ENCODE measurements at regions not wholly inside any gene's neighbourhood (a gene's known extent, or its start where the extent isn't known, plus 50 kb on each side); places are given as distances from the start of the nearest gene placed in this dataset.
"Not testable (repeated sequence)": the region's sequence is repeated elsewhere in the genome, so short reads cannot be mapped to it uniquely, and the experiment has no call there.

DNA sequence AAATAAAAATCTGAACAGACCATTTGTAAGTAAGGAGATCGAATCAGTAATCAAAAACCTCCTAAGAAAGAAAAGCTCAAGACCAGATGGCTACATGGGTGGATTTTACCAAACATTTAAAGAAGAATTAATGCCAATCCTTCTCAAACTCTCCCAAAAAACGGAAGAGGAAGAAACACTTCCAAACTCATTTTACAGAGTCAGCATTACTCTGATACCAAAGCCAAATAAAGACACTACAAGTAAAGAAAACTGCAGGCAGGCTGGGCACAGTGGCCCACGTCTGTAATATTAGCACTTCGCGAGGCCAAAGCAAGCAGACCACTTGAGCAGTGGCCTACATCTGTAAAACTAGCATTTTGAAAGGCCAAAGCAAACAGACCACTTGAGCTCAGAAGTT is 159.8 kb downstream of the DPY19L2 start:
- TF ChIP-seq ZNF274 (IDR thresholded peaks at IDR 0.05; ENCODE audit: low read depth, low read length) (no peak), SUZ12 (IDR thresholded peaks at IDR 0.05; ENCODE audit: extremely low read depth, insufficient read depth, insufficient read length) (no peak), YY1 (IDR thresholded peaks at IDR 0.05; ENCODE audit: insufficient read depth, insufficient read length) (no peak)
- Histone ChIP-seq H3K4me1 (ENCODE audit: insufficient read depth, insufficient read length) (no peaks in the 10 kb centered on the region), H3K9ac (ENCODE audit: insufficient read length, low read depth) (no peak overlapping the region), H3K36me3 (ENCODE audit: insufficient read depth, insufficient read length, low read length) (no peaks in the 10 kb centered on the region), H3K27me3 (ENCODE audit: insufficient read depth, insufficient read length) (no peaks in the 10 kb centered on the region), H3K9me3 (ENCODE audit: insufficient read depth, low read length) (0 out of 2 replicates have a peak, but pooled peaks cover 7% of the 10 kb centered on the region), H3K4me3 (ENCODE audit: insufficient read length, low read depth) (no peak overlapping the region)
- DNase-seq (ENCODE audit: low read depth, low spot score): no peak

DNA sequence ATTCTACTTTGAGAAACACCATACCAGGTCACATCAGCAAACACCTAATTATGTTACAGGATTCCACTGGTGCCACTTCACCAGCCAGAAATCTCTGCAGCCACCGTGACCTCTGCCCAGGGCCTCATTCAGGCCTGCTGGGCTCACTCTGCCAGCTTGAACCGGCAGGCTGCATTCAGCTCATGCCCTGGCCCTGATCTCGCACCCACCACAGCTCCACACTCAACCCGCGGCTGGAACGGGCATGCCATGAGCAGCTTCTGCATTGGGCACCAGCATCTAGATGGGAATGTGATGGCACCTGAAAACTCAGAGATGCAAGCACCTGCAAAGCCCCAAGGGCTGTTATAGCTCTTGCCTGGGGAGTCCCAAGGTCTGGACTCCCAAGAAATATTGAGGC is 168.7 kb downstream of the DPY19L2 start:
- DNase-seq (ENCODE audit: low read depth, low spot score): no peak
- Histone ChIP-seq H3K9ac (ENCODE audit: insufficient read length, low read depth) (no peak overlapping the region), H3K4me1 (ENCODE audit: insufficient read depth, insufficient read length) (no peaks in the 10 kb centered on the region), H3K9me3 (ENCODE audit: insufficient read depth, low read length) (no peaks in the 10 kb centered on the region), H3K36me3 (ENCODE audit: insufficient read depth, insufficient read length, low read length) (no peaks in the 10 kb centered on the region), H3K27me3 (ENCODE audit: insufficient read depth, insufficient read length) (no peaks in the 10 kb centered on the region), H3K4me3 (ENCODE audit: insufficient read length, low read depth) (no peak overlapping the region)
- no peak for TF ChIP-seq SUZ12 (IDR thresholded peaks at IDR 0.05; ENCODE audit: extremely low read depth, insufficient read depth, insufficient read length)

DNA sequence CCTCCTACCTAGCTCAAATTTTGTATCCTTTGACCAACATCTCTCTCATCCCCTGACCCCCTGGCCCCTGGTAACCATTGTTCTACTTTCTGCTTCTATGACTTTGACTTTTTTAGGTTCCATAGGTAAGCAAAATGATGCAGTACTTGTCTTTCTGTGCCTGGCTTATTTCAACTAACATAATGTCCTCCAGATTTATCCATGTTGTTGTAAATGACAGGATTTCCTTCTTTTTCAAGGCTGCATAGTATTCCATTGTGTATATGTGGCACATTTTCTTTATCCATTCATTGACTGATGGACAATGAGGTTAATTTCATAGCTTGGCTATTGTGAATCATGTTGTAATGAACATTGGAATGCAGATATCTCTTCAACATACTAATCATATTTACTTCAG is 170.1 kb downstream of the DPY19L2 start:
- H3K9ac ChIP-seq (ENCODE audit: insufficient read length, low read depth): no peak overlapping the region
- no peak for DNase-seq (ENCODE audit: low read depth, low spot score)
- H3K27me3 ChIP-seq (ENCODE audit: insufficient read depth, insufficient read length): no peaks in the 10 kb centered on the region
- TF ChIP-seq ZNF274 (IDR thresholded peaks at IDR 0.05; ENCODE audit: low read depth, low read length) (no peak), SUZ12 (IDR thresholded peaks at IDR 0.05; ENCODE audit: extremely low read depth, insufficient read depth, insufficient read length) (no peak), YY1 (IDR thresholded peaks at IDR 0.05; ENCODE audit: insufficient read depth, insufficient read length) (no peak)
- H3K9me3 ChIP-seq (ENCODE audit: insufficient read depth, low read length): no peaks in the 10 kb centered on the region
- H3K4me3 ChIP-seq (ENCODE audit: insufficient read length, low read depth): no peak overlapping the region
- no peaks in the 10 kb centered on the region for H3K36me3 ChIP-seq (ENCODE audit: insufficient read depth, insufficient read length, low read length)
- no peaks in the 10 kb centered on the region for H3K4me1 ChIP-seq (ENCODE audit: insufficient read depth, insufficient read length)

DNA sequence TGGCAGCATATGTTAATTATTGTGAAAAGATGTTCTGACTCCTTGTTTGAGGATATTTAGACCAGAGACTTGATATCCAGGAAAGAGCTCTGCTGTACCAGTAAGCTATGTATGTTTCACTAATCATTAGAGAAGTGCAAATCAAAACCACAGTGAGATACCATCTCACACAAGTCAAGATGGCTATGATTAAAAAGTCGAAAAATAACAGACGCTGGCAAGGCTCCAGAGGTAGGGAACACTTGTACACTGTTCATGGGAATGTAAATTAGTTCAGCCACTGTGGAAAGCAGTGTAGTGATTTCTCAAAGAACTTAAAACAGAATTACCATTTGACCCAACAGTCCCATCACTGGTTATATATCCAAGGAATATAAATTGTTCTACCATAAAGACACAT is 171.6 kb downstream of the DPY19L2 start:
- Histone ChIP-seq H3K36me3 (ENCODE audit: insufficient read depth, insufficient read length, low read length) (no peaks in the 10 kb centered on the region), H3K9ac (ENCODE audit: insufficient read length, low read depth) (no peak overlapping the region), H3K9me3 (ENCODE audit: insufficient read depth, low read length) (no peaks in the 10 kb centered on the region), H3K4me3 (ENCODE audit: insufficient read length, low read depth) (no peak overlapping the region), H3K4me1 (ENCODE audit: insufficient read depth, insufficient read length) (no peaks in the 10 kb centered on the region), H3K27me3 (ENCODE audit: insufficient read depth, insufficient read length) (no peaks in the 10 kb centered on the region)
- DNase-seq (ENCODE audit: low read depth, low spot score): no peak
- no peak for TF ChIP-seq ZNF274 (IDR thresholded peaks at IDR 0.05; ENCODE audit: low read depth, low read length)
- no peak for TF ChIP-seq SUZ12 (IDR thresholded peaks at IDR 0.05; ENCODE audit: extremely low read depth, insufficient read depth, insufficient read length)
- TF ChIP-seq YY1 (IDR thresholded peaks at IDR 0.05; ENCODE audit: insufficient read depth, insufficient read length): no peak

DNA sequence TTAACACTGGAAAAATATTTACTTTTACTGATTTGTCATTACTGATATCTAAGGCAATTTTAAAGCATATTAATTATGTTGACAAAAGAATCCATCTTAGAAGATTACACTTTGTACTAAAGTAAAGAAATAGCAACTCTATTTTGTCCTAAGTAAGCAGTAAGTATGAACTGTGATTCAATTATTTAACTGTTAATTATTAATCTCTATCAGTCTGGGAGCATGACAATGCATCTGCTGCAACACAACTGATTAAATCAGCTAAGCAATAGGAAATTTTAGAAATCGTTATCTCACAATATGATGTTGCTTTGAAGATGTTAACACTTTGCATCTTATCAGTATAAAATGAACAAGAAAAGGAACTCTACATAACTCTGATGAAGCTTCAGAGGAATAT is 172.3 kb downstream of the DPY19L2 start:
- H3K4me1 ChIP-seq (ENCODE audit: insufficient read depth, insufficient read length): no peaks in the 10 kb centered on the region
- H3K4me3 ChIP-seq (ENCODE audit: insufficient read length, low read depth): no peak overlapping the region
- no peaks in the 10 kb centered on the region for H3K9me3 ChIP-seq (ENCODE audit: insufficient read depth, low read length)
- no peak overlapping the region for H3K9ac ChIP-seq (ENCODE audit: insufficient read length, low read depth)
- H3K36me3 ChIP-seq (ENCODE audit: insufficient read depth, insufficient read length, low read length): no peaks in the 10 kb centered on the region
- no peak for TF ChIP-seq SUZ12 (IDR thresholded peaks at IDR 0.05; ENCODE audit: extremely low read depth, insufficient read depth, insufficient read length)
- no peak for TF ChIP-seq ZNF274 (IDR thresholded peaks at IDR 0.05; ENCODE audit: low read depth, low read length)
- TF ChIP-seq YY1 (IDR thresholded peaks at IDR 0.05; ENCODE audit: insufficient read depth, insufficient read length): no peak
- H3K27me3 ChIP-seq (ENCODE audit: insufficient read depth, insufficient read length): no peaks in the 10 kb centered on the region
- no peak for DNase-seq (ENCODE audit: low read depth, low spot score)

DNA sequence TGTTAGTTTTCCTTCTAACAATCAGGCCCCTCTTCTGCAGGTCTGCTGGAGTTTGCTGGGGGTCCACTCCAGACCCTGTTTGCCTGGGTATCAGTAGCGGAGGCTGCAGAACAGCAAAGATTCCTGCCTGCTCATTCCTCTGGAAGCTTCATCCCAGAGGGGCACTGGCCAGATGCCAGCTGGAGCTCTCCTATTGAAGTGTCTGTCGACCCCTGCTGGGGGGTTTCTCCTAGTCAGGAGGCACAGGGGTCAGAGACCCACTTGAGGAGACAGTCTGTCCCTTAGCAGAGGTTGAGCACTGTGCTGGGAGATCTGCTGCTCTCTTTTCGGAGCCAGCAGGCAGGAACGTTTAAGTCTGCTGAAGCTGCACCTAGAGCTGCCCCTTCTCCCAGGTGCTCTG is 174.9 kb downstream of the DPY19L2 start:
- not testable (repeated sequence) for DNase-seq (ENCODE audit: low read depth, low spot score); H3K9ac ChIP-seq (ENCODE audit: insufficient read length, low read depth); H3K4me3 ChIP-seq (ENCODE audit: insufficient read length, low read depth); H3K4me1 ChIP-seq (ENCODE audit: insufficient read depth, insufficient read length); H3K27me3 ChIP-seq (ENCODE audit: insufficient read depth, insufficient read length); H3K9me3 ChIP-seq (ENCODE audit: insufficient read depth, low read length); H3K36me3 ChIP-seq (ENCODE audit: insufficient read depth, insufficient read length, low read length)

DNA sequence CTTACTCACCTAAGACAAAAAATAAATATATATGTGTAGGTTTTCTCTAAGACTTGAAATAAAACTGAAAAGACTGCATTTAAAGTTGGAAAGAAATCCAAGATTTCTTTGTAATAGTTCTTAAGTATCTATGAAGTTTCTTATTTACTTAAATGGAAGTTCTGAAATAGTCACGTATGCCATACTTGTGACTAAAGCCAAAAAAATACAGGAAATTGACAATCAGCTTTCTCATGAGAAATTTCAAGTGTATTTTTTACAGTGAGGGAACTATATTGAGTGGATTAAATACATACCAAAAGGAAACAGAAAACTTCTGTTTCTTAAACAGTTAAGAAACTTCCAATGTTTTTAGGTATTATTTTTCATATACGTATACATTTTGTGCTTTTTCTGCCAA is 188.1 kb downstream of the DPY19L2 start:
- no peaks in the 10 kb centered on the region for H3K9me3 ChIP-seq (ENCODE audit: insufficient read depth, low read length)
- TF ChIP-seq SUZ12 (IDR thresholded peaks at IDR 0.05; ENCODE audit: extremely low read depth, insufficient read depth, insufficient read length) (no peak), ZNF274 (IDR thresholded peaks at IDR 0.05; ENCODE audit: low read depth, low read length) (no peak), YY1 (IDR thresholded peaks at IDR 0.05; ENCODE audit: insufficient read depth, insufficient read length) (no peak)
- H3K36me3 ChIP-seq (ENCODE audit: insufficient read depth, insufficient read length, low read length): no peaks in the 10 kb centered on the region
- H3K4me1 ChIP-seq (ENCODE audit: insufficient read depth, insufficient read length): no peaks in the 10 kb centered on the region
- H3K9ac ChIP-seq (ENCODE audit: insufficient read length, low read depth): no peak overlapping the region
- H3K4me3 ChIP-seq (ENCODE audit: insufficient read length, low read depth): no peak overlapping the region
- DNase-seq (ENCODE audit: low read depth, low spot score): no peak
- H3K27me3 ChIP-seq (ENCODE audit: insufficient read depth, insufficient read length): no peaks in the 10 kb centered on the region

DNA sequence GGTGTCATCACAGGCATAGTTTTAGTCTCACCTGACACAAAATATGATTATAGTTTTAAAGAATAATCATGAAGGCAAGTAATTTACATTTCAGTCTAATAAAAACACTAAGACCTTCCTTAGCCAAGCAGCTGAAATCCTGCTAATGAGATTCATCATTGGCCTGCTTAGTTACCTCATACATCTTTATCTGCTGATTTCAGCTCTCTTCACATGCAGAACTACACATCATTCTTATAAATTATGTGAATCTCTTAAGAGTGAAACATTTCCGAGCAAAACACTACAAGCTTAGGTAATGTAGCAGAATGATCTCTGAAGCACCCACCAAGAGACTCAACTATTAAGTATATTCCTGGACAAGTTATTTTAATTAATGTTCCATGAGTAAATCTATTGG is 198.1 kb downstream of the DPY19L2 start:
- Histone ChIP-seq H3K9ac (ENCODE audit: insufficient read length, low read depth) (no peak overlapping the region), H3K9me3 (ENCODE audit: insufficient read depth, low read length) (no peaks in the 10 kb centered on the region), H3K4me1 (ENCODE audit: insufficient read depth, insufficient read length) (no peaks in the 10 kb centered on the region), H3K27me3 (ENCODE audit: insufficient read depth, insufficient read length) (no peaks in the 10 kb centered on the region), H3K4me3 (ENCODE audit: insufficient read length, low read depth) (no peak overlapping the region), H3K36me3 (ENCODE audit: insufficient read depth, insufficient read length, low read length) (no peaks in the 10 kb centered on the region)
- TF ChIP-seq YY1 (IDR thresholded peaks at IDR 0.05; ENCODE audit: insufficient read depth, insufficient read length): no peak
- TF ChIP-seq SUZ12 (IDR thresholded peaks at IDR 0.05; ENCODE audit: extremely low read depth, insufficient read depth, insufficient read length): no peak
- no peak for TF ChIP-seq ZNF274 (IDR thresholded peaks at IDR 0.05; ENCODE audit: low read depth, low read length)
- no peak for DNase-seq (ENCODE audit: low read depth, low spot score)

Data from NT2/D1 (cell line).